Testis (tissue), 2 donors: ENCODE measurements at regions not wholly inside any gene's neighbourhood (a gene's known extent, or its start where the extent isn't known, plus 50 kb on each side); places are given as distances from the start of the nearest gene placed in this dataset.

Source experiments
- CTCF ChIP-seq, 3 experiments: fragments of 450-650 bp in 2 of 3; fragments of 200-600 bp in 1 of 3; sonication (generic) in 1 of 3; IDR thresholded peaks; one replicate each; pipeline ENCODE4 v1.5.1; 2016 to 2019; ENCODE audit warnings: antibody characterized with exemption in 3 of 3, mild to moderate bottlenecking in 2 of 3, moderate library complexity in 1 of 3
- POLR2A ChIP-seq: fragments of 450-650 bp; IDR thresholded peaks from one replicate; pipeline ENCODE4 v1.6.1; 2017; ENCODE audit warnings: antibody characterized with exemption, mild to moderate bottlenecking, moderate library complexity

- TF ChIP-seq CTCF (IDR thresholded peaks at IDR 0.05) = no peak
- no peak for TF ChIP-seq POLR2A
Measured at GRCh38 chr6:112511441-112511840, 164.3 kb downstream of the RFPL4B start.
